SU-DHL-6 (cell line): ENCODE measurements at regions not wholly inside any gene's neighbourhood (a gene's known extent, or its start where the extent isn't known, plus 50 kb on each side); places are given as distances from the start of the nearest gene placed in this dataset.

Experiments
- EZH2phosphoT487 ChIP-seq: fragments of 200-600 bp; sonication (generic), shearing (Covaris generic); conservative IDR thresholded peaks from 2 replicates; pipeline ENCODE4 v1.6.1; 2018; ENCODE audit warnings: mild to moderate bottlenecking, antibody characterized with exemption, low read length, moderate library complexity, mixed read lengths
- TF ChIP-seq, protein P1 (sequence below): fragments of 200-600 bp; sonication (generic); IDR thresholded peaks from one replicate; pipeline ENCODE4 v1.5.1; 2017; ENCODE audit warnings: antibody characterized with exemption, mild to moderate bottlenecking, low read length, moderate library complexity; ENCODE audit not compliant: insufficient read depth, poor library complexity, severe bottlenecking

DNA sequence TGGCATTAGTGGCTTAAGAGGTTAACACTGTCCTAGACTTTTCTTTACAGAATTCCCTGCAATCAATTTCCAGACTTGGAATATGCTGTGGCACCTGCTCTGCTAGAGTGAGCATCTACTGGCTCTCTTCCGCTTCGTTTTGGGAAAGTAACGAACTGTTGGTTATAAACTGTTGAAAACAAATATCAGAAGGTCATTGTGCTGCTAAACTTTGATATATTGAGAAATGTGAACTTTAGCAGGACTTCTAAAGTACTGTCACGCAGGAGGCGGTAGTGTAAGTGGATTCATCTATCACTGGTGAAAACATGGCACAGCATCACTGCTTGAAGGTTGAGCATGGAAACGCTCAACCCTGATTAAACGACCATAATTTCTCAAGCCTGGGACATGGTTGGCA is 348.9 kb downstream of the FLRT2 start:
- TF ChIP-seq, protein P1, sequence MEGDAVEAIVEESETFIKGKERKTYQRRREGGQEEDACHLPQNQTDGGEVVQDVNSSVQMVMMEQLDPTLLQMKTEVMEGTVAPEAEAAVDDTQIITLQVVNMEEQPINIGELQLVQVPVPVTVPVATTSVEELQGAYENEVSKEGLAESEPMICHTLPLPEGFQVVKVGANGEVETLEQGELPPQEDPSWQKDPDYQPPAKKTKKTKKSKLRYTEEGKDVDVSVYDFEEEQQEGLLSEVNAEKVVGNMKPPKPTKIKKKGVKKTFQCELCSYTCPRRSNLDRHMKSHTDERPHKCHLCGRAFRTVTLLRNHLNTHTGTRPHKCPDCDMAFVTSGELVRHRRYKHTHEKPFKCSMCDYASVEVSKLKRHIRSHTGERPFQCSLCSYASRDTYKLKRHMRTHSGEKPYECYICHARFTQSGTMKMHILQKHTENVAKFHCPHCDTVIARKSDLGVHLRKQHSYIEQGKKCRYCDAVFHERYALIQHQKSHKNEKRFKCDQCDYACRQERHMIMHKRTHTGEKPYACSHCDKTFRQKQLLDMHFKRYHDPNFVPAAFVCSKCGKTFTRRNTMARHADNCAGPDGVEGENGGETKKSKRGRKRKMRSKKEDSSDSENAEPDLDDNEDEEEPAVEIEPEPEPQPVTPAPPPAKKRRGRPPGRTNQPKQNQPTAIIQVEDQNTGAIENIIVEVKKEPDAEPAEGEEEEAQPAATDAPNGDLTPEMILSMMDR, result no peak
- TF ChIP-seq EZH2phosphoT487, result no peak
